Activated CD4-positive, alpha-beta T cell treated with anti-CD3 and anti-CD28 coated beads, Interleukin-2, amount 50 U/mL, for 4 hours (primary cell): ENCODE measurements at regions not wholly inside any gene's neighbourhood (a gene's known extent, or its start where the extent isn't known, plus 50 kb on each side); places are given as distances from the start of the nearest gene placed in this dataset.
"Not testable (repeated sequence)": the region's sequence is repeated elsewhere in the genome, so short reads cannot be mapped to it uniquely, and the experiment has no call there.

Source experiments
- DNase-seq, 2 experiments: peaks; one replicate each; pipeline ENCODE4 v3.0.0-alpha.2; 2020

- no peak for DNase-seq
Measured at GRCh38 chr20:24418731-24419130, 50.7 kb upstream of the SYNDIG1 start.

GRCh38 chr20:24417485-24417884 is 51.9 kb upstream of the SYNDIG1 start:
- no peak for DNase-seq

GRCh38 chr20:24415444-24415843 is 54.0 kb upstream of the SYNDIG1 start:
- DNase-seq: not testable (repeated sequence)

- no peak for DNase-seq
Measured at GRCh38 chr20:24411834-24412216, 57.6 kb upstream of the SYNDIG1 start.

- DNase-seq: no peak
Measured at GRCh38 chr20:24411003-24411833, 58.2 kb upstream of the SYNDIG1 start.

GRCh38 chr20:24407151-24407550 is 62.3 kb upstream of the SYNDIG1 start:
- DNase-seq: no peak

- DNase-seq: no peak
Measured at GRCh38 chr20:24406750-24407149, 62.7 kb upstream of the SYNDIG1 start.

GRCh38 chr20:24406251-24406650 is 63.2 kb upstream of the SYNDIG1 start:
- no peak for DNase-seq

GRCh38 chr20:24405810-24406209 is 63.6 kb upstream of the SYNDIG1 start:
- DNase-seq: no peak

- DNase-seq: no peak
Measured at GRCh38 chr20:24403406-24403805, 66.0 kb upstream of the SYNDIG1 start.

GRCh38 chr20:24402188-24402587 is 67.2 kb upstream of the SYNDIG1 start:
- DNase-seq: no peak

GRCh38 chr20:24395151-24395550 is 74.3 kb upstream of the SYNDIG1 start:
- no peak for DNase-seq

- DNase-seq: no peak
Measured at GRCh38 chr20:24393903-24394302, 75.5 kb upstream of the SYNDIG1 start.

- DNase-seq: no peak
Measured at GRCh38 chr20:24392612-24393011, 76.8 kb upstream of the SYNDIG1 start.

- DNase-seq: no peak
Measured at GRCh38 chr20:24389686-24390085, 79.7 kb upstream of the SYNDIG1 start.

- DNase-seq: no peak
Measured at GRCh38 chr20:24388828-24389380, 80.5 kb upstream of the SYNDIG1 start.

- no peak for DNase-seq
Measured at GRCh38 chr20:24385547-24385946, 83.9 kb upstream of the SYNDIG1 start.

- no peak for DNase-seq
Measured at GRCh38 chr20:24384865-24385264, 84.6 kb upstream of the SYNDIG1 start.

- no peak for DNase-seq
Measured at GRCh38 chr20:24382743-24383142, 86.7 kb upstream of the SYNDIG1 start.

GRCh38 chr20:24382331-24382730 is 87.1 kb upstream of the SYNDIG1 start:
- DNase-seq: no peak

- no peak for DNase-seq
Measured at GRCh38 chr20:24381886-24382285, 87.5 kb upstream of the SYNDIG1 start.

- DNase-seq: no peak
Measured at GRCh38 chr20:24379484-24379927, 89.9 kb upstream of the SYNDIG1 start.

- DNase-seq: no peak
Measured at GRCh38 chr20:24378661-24379483, 90.6 kb upstream of the SYNDIG1 start.
